GM23338 (cell line): ENCODE measurements at regions not wholly inside any gene's neighbourhood (a gene's known extent, or its start where the extent isn't known, plus 50 kb on each side); places are given as distances from the start of the nearest gene placed in this dataset.

Source experiments
- ATAC-seq: fragments of 200-7000 bp; cut with Tn5 transposase; 3 replicates; pipeline ENCODE4 v1.9.1; 2020
- DNase-seq: peaks from one replicate; pipeline ENCODE4 v3.0.0-alpha.2; 2015; ENCODE audit warnings: low spot score
- H2AFZ ChIP-seq: fragments of 200-600 bp; sonication (generic); 2 replicates; pipeline ENCODE4 v1.8.0; 2016; ENCODE audit warnings: antibody characterized with exemption, mild to moderate bottlenecking, moderate library complexity
- H3F3A ChIP-seq: fragments of 200-600 bp; sonication (generic); replicated peaks from 2 replicates; pipeline ENCODE4 v1.8.0; 2017; ENCODE audit warnings: antibody characterized with exemption, mixed run types, low read depth
- H3K27ac ChIP-seq: fragments of 200-600 bp; sonication (generic); 2 replicates; pipeline ENCODE4 v1.6.1; 2016; ENCODE audit warnings: low read depth
- H3K27me3 ChIP-seq: fragments of 200-600 bp; sonication (generic); 2 replicates; pipeline ENCODE4 v1.8.0; 2016; ENCODE audit warnings: mild to moderate bottlenecking, mixed run types, moderate library complexity; ENCODE audit not compliant: insufficient read depth
- H3K36me3 ChIP-seq: fragments of 200-600 bp; sonication (generic); 2 replicates; pipeline ENCODE4 v1.8.0; 2016; ENCODE audit warnings: mild to moderate bottlenecking; ENCODE audit not compliant: insufficient read depth
- H3K4me1 ChIP-seq: fragments of 200-600 bp; sonication (generic); 2 replicates; pipeline ENCODE4 v1.8.0; 2016; ENCODE audit warnings: mild to moderate bottlenecking, moderate library complexity; ENCODE audit not compliant: insufficient read depth
- H3K4me2 ChIP-seq: fragments of 200-600 bp; sonication (generic); 2 replicates; pipeline ENCODE4 v1.7.1; 2017; ENCODE audit warnings: mixed run types
- H3K4me3 ChIP-seq: fragments of 200-600 bp; sonication (generic); 2 replicates; pipeline ENCODE4 v1.6.1; 2016; ENCODE audit warnings: mixed run types
- H3K79me2 ChIP-seq: fragments of 200-600 bp; sonication (generic); replicated peaks from 2 replicates; pipeline ENCODE4 v1.8.0; 2017; ENCODE audit warnings: mild to moderate bottlenecking; ENCODE audit not compliant: insufficient read depth
- H3K9me2 ChIP-seq: fragments of 200-600 bp; sonication (generic); 2 replicates; pipeline ENCODE4 v1.8.0; 2017; ENCODE audit not compliant: insufficient read depth
- H4K20me1 ChIP-seq: fragments of 200-600 bp; sonication (generic); replicated peaks from 2 replicates; pipeline ENCODE4 v1.8.0; 2017; ENCODE audit warnings: mild to moderate bottlenecking; ENCODE audit not compliant: insufficient read depth
- H3K27ac Mint-ChIP-seq: 2 replicates; pipeline ENCODE4 v1.8.0; 2020; ENCODE audit warnings: inconsistent platforms, mild to moderate bottlenecking, moderate library complexity, mixed read lengths
- H3K27me3 Mint-ChIP-seq: 3 replicates; pipeline ENCODE4 v1.8.0; 2022; ENCODE audit warnings: low read depth, mild to moderate bottlenecking, moderate library complexity, mixed read lengths, inconsistent platforms; ENCODE audit not compliant: insufficient read depth, poor library complexity
- H3K36me3 Mint-ChIP-seq: 3 replicates; pipeline ENCODE4 v1.8.0; 2021; ENCODE audit warnings: low read depth, mild to moderate bottlenecking, inconsistent platforms, moderate library complexity, mixed read lengths
- H3K4me1 Mint-ChIP-seq: 3 replicates; pipeline ENCODE4 v1.8.0; 2020; ENCODE audit warnings: mild to moderate bottlenecking, inconsistent platforms, mixed read lengths
- H3K4me3 Mint-ChIP-seq: 3 replicates; pipeline ENCODE4 v1.8.0; 2021; ENCODE audit warnings: moderate library complexity, mild to moderate bottlenecking, inconsistent platforms, mixed read lengths
- H3K9me3 Mint-ChIP-seq: 3 replicates; pipeline ENCODE4 v1.8.0; 2020; ENCODE audit warnings: moderate library complexity, mild to moderate bottlenecking, inconsistent platforms, mixed read lengths
- CREB1 ChIP-seq: fragments of 250-450 bp; sonication (Bioruptor Pico); IDR thresholded peaks from 2 replicates; pipeline ENCODE4 v1.5.0; 2020; ENCODE audit warnings: low read depth, mild to moderate bottlenecking, moderate library complexity
- ETS1 ChIP-seq: IDR thresholded peaks from 2 replicates; pipeline ENCODE4 v1.6.1; 2016; ENCODE audit warnings: antibody characterized with exemption
- EZH2 ChIP-seq: fragments of 200-600 bp; sonication (generic); IDR thresholded peaks from one replicate; pipeline ENCODE4 v1.8.0; 2017; ENCODE audit warnings: antibody characterized with exemption, mild to moderate bottlenecking, low read depth; ENCODE audit not compliant: unreplicated experiment
- EZH2phosphoT487 ChIP-seq: fragments of 200-600 bp; sonication (generic); IDR thresholded peaks from one replicate; pipeline ENCODE4 v1.8.1; 2018; ENCODE audit warnings: antibody characterized with exemption; ENCODE audit not compliant: unreplicated experiment
- JUNB ChIP-seq: IDR thresholded peaks from one replicate; pipeline ENCODE4 v1.6.1; 2016; ENCODE audit warnings: antibody characterized with exemption; ENCODE audit not compliant: unreplicated experiment
- STAT1 ChIP-seq: IDR thresholded peaks from one replicate; pipeline ENCODE4 v1.6.1; 2016; ENCODE audit warnings: antibody characterized with exemption; ENCODE audit not compliant: unreplicated experiment
- ZNF114 ChIP-seq: fragments of 250-450 bp; sonication (Bioruptor Pico); IDR thresholded peaks from 2 replicates; pipeline ENCODE4 v1.5.0; 2020; ENCODE audit warnings: mild to moderate bottlenecking, moderate library complexity
- ZNF331 ChIP-seq: fragments of 250-450 bp; sonication (Bioruptor Pico); IDR thresholded peaks from 2 replicates; pipeline ENCODE4 v1.5.0; 2020; ENCODE audit warnings: low read depth, mild to moderate bottlenecking, moderate library complexity
- ZNF462 ChIP-seq: fragments of 250-450 bp; sonication (Bioruptor Pico); IDR thresholded peaks from 2 replicates; pipeline ENCODE4 v1.5.0; 2020; ENCODE audit warnings: mild to moderate bottlenecking, moderate library complexity
- TF ChIP-seq, protein P1 (sequence below): IDR thresholded peaks from one replicate; pipeline ENCODE4 v1.6.1; 2018; ENCODE audit warnings: antibody characterized with exemption; ENCODE audit not compliant: unreplicated experiment
- TF ChIP-seq, protein P2 (sequence below), 2 experiments: fragments of 200-600 bp in 1 of 2; sonication (generic) in 1 of 2; conservative IDR thresholded peaks; 2 replicates each; pipeline versions ENCODE4 v1.5.1 to v1.6.1; 2016 to 2017; ENCODE audit warnings: antibody characterized with exemption in 2 of 2, low read depth in 2 of 2, mild to moderate bottlenecking in 2 of 2, moderate library complexity in 1 of 2

DNA sequence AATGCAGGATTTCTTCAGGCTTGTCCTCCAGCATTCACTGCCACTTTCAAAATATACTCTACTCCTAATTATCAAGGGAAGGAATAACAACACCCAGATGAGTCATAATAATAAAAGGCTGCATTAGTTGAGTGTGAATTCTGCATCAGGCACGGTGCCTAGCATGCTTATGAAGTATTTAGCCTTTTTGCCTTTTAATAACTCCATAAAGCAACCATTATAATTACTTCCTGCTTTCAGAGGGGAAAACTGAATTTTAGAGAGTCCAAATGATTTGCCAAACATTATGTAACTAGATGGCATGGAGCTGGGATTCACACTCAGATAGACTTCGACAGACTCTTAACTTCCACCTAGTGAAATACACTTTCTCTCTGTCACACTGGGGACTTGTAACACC, 2365.5 kb downstream of the PCDH7 start (continued):
- TF ChIP-seq, protein P1, sequence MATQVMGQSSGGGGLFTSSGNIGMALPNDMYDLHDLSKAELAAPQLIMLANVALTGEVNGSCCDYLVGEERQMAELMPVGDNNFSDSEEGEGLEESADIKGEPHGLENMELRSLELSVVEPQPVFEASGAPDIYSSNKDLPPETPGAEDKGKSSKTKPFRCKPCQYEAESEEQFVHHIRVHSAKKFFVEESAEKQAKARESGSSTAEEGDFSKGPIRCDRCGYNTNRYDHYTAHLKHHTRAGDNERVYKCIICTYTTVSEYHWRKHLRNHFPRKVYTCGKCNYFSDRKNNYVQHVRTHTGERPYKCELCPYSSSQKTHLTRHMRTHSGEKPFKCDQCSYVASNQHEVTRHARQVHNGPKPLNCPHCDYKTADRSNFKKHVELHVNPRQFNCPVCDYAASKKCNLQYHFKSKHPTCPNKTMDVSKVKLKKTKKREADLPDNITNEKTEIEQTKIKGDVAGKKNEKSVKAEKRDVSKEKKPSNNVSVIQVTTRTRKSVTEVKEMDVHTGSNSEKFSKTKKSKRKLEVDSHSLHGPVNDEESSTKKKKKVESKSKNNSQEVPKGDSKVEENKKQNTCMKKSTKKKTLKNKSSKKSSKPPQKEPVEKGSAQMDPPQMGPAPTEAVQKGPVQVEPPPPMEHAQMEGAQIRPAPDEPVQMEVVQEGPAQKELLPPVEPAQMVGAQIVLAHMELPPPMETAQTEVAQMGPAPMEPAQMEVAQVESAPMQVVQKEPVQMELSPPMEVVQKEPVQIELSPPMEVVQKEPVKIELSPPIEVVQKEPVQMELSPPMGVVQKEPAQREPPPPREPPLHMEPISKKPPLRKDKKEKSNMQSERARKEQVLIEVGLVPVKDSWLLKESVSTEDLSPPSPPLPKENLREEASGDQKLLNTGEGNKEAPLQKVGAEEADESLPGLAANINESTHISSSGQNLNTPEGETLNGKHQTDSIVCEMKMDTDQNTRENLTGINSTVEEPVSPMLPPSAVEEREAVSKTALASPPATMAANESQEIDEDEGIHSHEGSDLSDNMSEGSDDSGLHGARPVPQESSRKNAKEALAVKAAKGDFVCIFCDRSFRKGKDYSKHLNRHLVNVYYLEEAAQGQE: no peak
- TF ChIP-seq EZH2phosphoT487 (no peak), EZH2 (no peak), JUNB (no peak), ZNF114 (CRISPR knock-in tag) (no peak)

GRCh38 chr4:33086331-33086925, 2366.3 kb downstream of the PCDH7 start:
- Mint-ChIP-seq H3K36me3 (no peaks in the 10 kb centered on the region), H3K27me3 (peaks cover 1% of the 10 kb centered on the region), H3K4me3 (no peak overlapping the region), H3K4me1 (peaks cover 3% of the 10 kb centered on the region), H3K27ac (no peak overlapping the region), H3K9me3 (no peaks in the 10 kb centered on the region)
- Histone ChIP-seq H3K4me1 (no peaks in the 10 kb centered on the region), H3K9me2 (no peaks in the 10 kb centered on the region; the same call in 1 of the 2 replicates), H3F3A (no peaks in the 10 kb centered on the region), H2AFZ (no peak overlapping the region), H4K20me1 (no peaks in the 10 kb centered on the region), H3K4me2 (no peak overlapping the region), H3K36me3 (no peaks in the 10 kb centered on the region), H3K27ac (no peak overlapping the region), H3K79me2 (no peaks in the 10 kb centered on the region), H3K4me3 (no peak overlapping the region), H3K27me3 (no peaks in the 10 kb centered on the region)
- ATAC-seq (no peak), DNase-seq (no peak)
- TF ChIP-seq, protein P2, sequence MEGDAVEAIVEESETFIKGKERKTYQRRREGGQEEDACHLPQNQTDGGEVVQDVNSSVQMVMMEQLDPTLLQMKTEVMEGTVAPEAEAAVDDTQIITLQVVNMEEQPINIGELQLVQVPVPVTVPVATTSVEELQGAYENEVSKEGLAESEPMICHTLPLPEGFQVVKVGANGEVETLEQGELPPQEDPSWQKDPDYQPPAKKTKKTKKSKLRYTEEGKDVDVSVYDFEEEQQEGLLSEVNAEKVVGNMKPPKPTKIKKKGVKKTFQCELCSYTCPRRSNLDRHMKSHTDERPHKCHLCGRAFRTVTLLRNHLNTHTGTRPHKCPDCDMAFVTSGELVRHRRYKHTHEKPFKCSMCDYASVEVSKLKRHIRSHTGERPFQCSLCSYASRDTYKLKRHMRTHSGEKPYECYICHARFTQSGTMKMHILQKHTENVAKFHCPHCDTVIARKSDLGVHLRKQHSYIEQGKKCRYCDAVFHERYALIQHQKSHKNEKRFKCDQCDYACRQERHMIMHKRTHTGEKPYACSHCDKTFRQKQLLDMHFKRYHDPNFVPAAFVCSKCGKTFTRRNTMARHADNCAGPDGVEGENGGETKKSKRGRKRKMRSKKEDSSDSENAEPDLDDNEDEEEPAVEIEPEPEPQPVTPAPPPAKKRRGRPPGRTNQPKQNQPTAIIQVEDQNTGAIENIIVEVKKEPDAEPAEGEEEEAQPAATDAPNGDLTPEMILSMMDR (conservative IDR thresholded peaks at IDR 0.05; ENCODE audit: low read depth in 2 of 2): no peak
- no peak for TF ChIP-seq ZNF462 (CRISPR knock-in tag)
- no peak for TF ChIP-seq ZNF331 (CRISPR knock-in tag)
- no peak for TF ChIP-seq CREB1 (CRISPR knock-in tag)
- TF ChIP-seq ETS1: no peak
- TF ChIP-seq STAT1: no peak
